Vagina (tissue), 2 donors: ENCODE measurements at regions not wholly inside any gene's neighbourhood (a gene's known extent, or its start where the extent isn't known, plus 50 kb on each side); places are given as distances from the start of the nearest gene placed in this dataset.

Experiments
- DNase-seq, 2 donors: peaks; one replicate each; pipeline ENCODE4 v3.0.0-alpha.2; 2017; ENCODE audit errors: extremely low spot score in 2 of 2
- H3K27ac ChIP-seq: fragments of 200-600 bp; sonication (generic); one replicate; pipeline ENCODE4 v1.5.1; 2019
- H3K27me3 ChIP-seq: fragments of 200-600 bp; sonication (generic); one replicate; pipeline ENCODE4 v1.5.1; 2019
- H3K36me3 ChIP-seq, 2 donors: fragments of 200-600 bp; sonication (generic); one replicate each; pipeline ENCODE4 v1.5.1; 2017 to 2019
- H3K4me1 ChIP-seq: fragments of 200-600 bp; sonication (generic); one replicate; pipeline ENCODE4 v1.5.1; 2019
- H3K4me3 ChIP-seq, 2 donors: fragments of 200-600 bp; sonication (generic); 1 replicate in 1 of 2; 2 replicates in 1 of 2; pipeline ENCODE4 v1.5.1; 2016 to 2019
- H3K9me3 ChIP-seq: fragments of 200-600 bp; sonication (generic); one replicate; pipeline ENCODE4 v1.5.1; 2019
- CTCF ChIP-seq, 3 experiments: fragments of 450-650 bp in 2 of 3; fragments of 200-600 bp in 1 of 3; sonication (generic) in 1 of 3; IDR thresholded peaks; one replicate each; pipeline ENCODE4 v1.5.1; 2017 to 2019; ENCODE audit warnings: antibody characterized with exemption in 3 of 3, mild to moderate bottlenecking in 2 of 3, moderate library complexity in 2 of 3
- POLR2A ChIP-seq, 2 donors: fragments of 450-650 bp; IDR thresholded peaks; one replicate each; pipeline ENCODE4 v1.6.1; 2017; ENCODE audit warnings: antibody characterized with exemption in 2 of 2, mild to moderate bottlenecking in 2 of 2, moderate library complexity in 2 of 2
- POLR2AphosphoS5 ChIP-seq, 2 donors: sonication (generic); formaldehyde crosslinking; IDR thresholded peaks; one replicate each; pipeline ENCODE4 v1.9.0; 2017; ENCODE audit warnings: antibody characterized with exemption in 2 of 2, mild to moderate bottlenecking in 2 of 2, low read depth in 1 of 2; ENCODE audit not compliant: insufficient read depth in 1 of 2
- intact Hi-C: fragments of 100-400 bp; cut with DNase I; formaldehyde crosslinking; loops from one replicate; pipeline ENCODE4 v1.15.1; 2023

- intact Hi-C loops, result no loop called here
- H3K36me3 ChIP-seq, result no peaks in the 10 kb centered on the region
These were observed 132.7 kb upstream of the APC start for GRCh38 chr5:112604732-112605630.

GRCh38 chr5:112608975-112609374, 128.7 kb upstream of the APC start:
- TF ChIP-seq POLR2A (IDR thresholded peaks at IDR 0.05) (no peak), POLR2AphosphoS5 (IDR thresholded peaks at IDR 0.05; ENCODE audit: insufficient read depth in 1 of 2, low read depth in 1 of 2) (no peak), CTCF (IDR thresholded peaks at IDR 0.05) (no peak)
- Histone ChIP-seq H3K9me3 (no peaks in the 10 kb centered on the region), H3K4me1 (no peaks in the 10 kb centered on the region), H3K4me3 (no peak overlapping the region), H3K27me3 (no peaks in the 10 kb centered on the region), H3K27ac (no peak overlapping the region), H3K36me3 (no peaks in the 10 kb centered on the region)
- DNase-seq, result no peak
- intact Hi-C loops, result no loop called here

More at GRCh38 chr5:112604732-112605630, 132.7 kb upstream of the APC start:
- Histone ChIP-seq H3K27me3 (no peaks in the 10 kb centered on the region), H3K9me3 (no peaks in the 10 kb centered on the region), H3K27ac (no peak overlapping the region), H3K4me3 (no peak overlapping the region), H3K4me1 (no peaks in the 10 kb centered on the region)
- no peak for DNase-seq
- no peak for TF ChIP-seq POLR2AphosphoS5 (IDR thresholded peaks at IDR 0.05; ENCODE audit: insufficient read depth in 1 of 2, low read depth in 1 of 2)
- TF ChIP-seq CTCF (IDR thresholded peaks at IDR 0.05), result no peak
- no peak for TF ChIP-seq POLR2A (IDR thresholded peaks at IDR 0.05)

- TF ChIP-seq POLR2A (IDR thresholded peaks at IDR 0.05), result no peak
- TF ChIP-seq POLR2AphosphoS5 (IDR thresholded peaks at IDR 0.05; ENCODE audit: insufficient read depth in 1 of 2, low read depth in 1 of 2), result no peak
- TF ChIP-seq CTCF (IDR thresholded peaks at IDR 0.05), result no peak
- Histone ChIP-seq H3K4me3 (no peak overlapping the region), H3K27ac (no peak overlapping the region), H3K4me1 (no peaks in the 10 kb centered on the region), H3K36me3 (no peaks in the 10 kb centered on the region), H3K27me3 (no peaks in the 10 kb centered on the region), H3K9me3 (no peaks in the 10 kb centered on the region)
- no peak for DNase-seq
- intact Hi-C loops, result no loop called here
These were observed 125.0 kb upstream of the APC start for GRCh38 chr5:112612663-112613062.

- H3K27me3 ChIP-seq, result no peaks in the 10 kb centered on the region
- intact Hi-C loops, result no loop called here
- no peak for DNase-seq
- H3K9me3 ChIP-seq, result no peaks in the 10 kb centered on the region
- H3K4me1 ChIP-seq, result no peaks in the 10 kb centered on the region
- no peaks in the 10 kb centered on the region for H3K36me3 ChIP-seq
- TF ChIP-seq POLR2AphosphoS5 (IDR thresholded peaks at IDR 0.05; ENCODE audit: insufficient read depth in 1 of 2, low read depth in 1 of 2), result no peak
- no peak for TF ChIP-seq POLR2A (IDR thresholded peaks at IDR 0.05)
- no peak for TF ChIP-seq CTCF (IDR thresholded peaks at IDR 0.05)
- no peak overlapping the region for H3K4me3 ChIP-seq
- no peak overlapping the region for H3K27ac ChIP-seq
These were observed 123.4 kb upstream of the APC start for GRCh38 chr5:112614285-112614684.

GRCh38 chr5:112614986-112615385, 122.7 kb upstream of the APC start:
- Histone ChIP-seq H3K27ac (no peak overlapping the region), H3K9me3 (no peaks in the 10 kb centered on the region), H3K36me3 (no peaks in the 10 kb centered on the region), H3K4me1 (no peaks in the 10 kb centered on the region), H3K27me3 (no peaks in the 10 kb centered on the region), H3K4me3 (no peak overlapping the region)
- no peak for TF ChIP-seq POLR2A (IDR thresholded peaks at IDR 0.05)
- no peak for TF ChIP-seq CTCF (IDR thresholded peaks at IDR 0.05)
- TF ChIP-seq POLR2AphosphoS5 (IDR thresholded peaks at IDR 0.05; ENCODE audit: insufficient read depth in 1 of 2, low read depth in 1 of 2), result no peak
- no peak for DNase-seq
- intact Hi-C loops, result no loop called here
